H1 (cell line): ENCODE measurements at regions not wholly inside any gene's neighbourhood (a gene's known extent, or its start where the extent isn't known, plus 50 kb on each side); places are given as distances from the start of the nearest gene placed in this dataset.

ENCODE experiments used
- CEBPB ChIP-seq: IDR thresholded peaks from 2 replicates; pipeline ENCODE4 v1.6.1; 2012; ENCODE audit warnings: low read depth, low read length
- CTCF ChIP-seq, 3 experiments: IDR thresholded peaks; 1 replicate in 2 of 3; 2 replicates in 1 of 3; pipeline versions ENCODE4 v1.5.1 to v1.6.1; 2011; ENCODE audit warnings: low read length in 3 of 3, mild to moderate bottlenecking in 3 of 3, inconsistent platforms in 2 of 3, low read depth in 1 of 3, moderate library complexity in 1 of 3; ENCODE audit not compliant: insufficient read depth in 1 of 3; ENCODE audit errors: control extremely low read depth in 1 of 3
- EZH2 ChIP-seq: fragments of 200-600 bp; sonication (generic); IDR thresholded peaks from 2 replicates; pipeline ENCODE4 v1.7.1; 2012; ENCODE audit warnings: low read depth, mild to moderate bottlenecking, moderate library complexity, low read length, inconsistent platforms; ENCODE audit not compliant: severe bottlenecking
- JUN ChIP-seq: IDR thresholded peaks from 2 replicates; pipeline ENCODE4 v1.6.1; 2011; ENCODE audit warnings: low read depth, mild to moderate bottlenecking, improper control_type of control experiment, low read length
- POLR2A ChIP-seq, 2 experiments: IDR thresholded peaks; 1 replicate in 1 of 2; 2 replicates in 1 of 2; pipeline ENCODE4 v1.6.1; 2011; ENCODE audit warnings: low read depth in 2 of 2, low read length in 2 of 2, mild to moderate bottlenecking in 2 of 2; ENCODE audit errors: control extremely low read depth in 1 of 2
- RAD21 ChIP-seq, 2 experiments: IDR thresholded peaks in 1 of 2; conservative IDR thresholded peaks in 1 of 2; 2 replicates each; pipeline ENCODE4 v1.6.1; 2011; ENCODE audit warnings: low read depth in 2 of 2, low read length in 2 of 2, improper control_type of control experiment in 1 of 2, inconsistent platforms in 1 of 2, mild to moderate bottlenecking in 1 of 2, moderate library complexity in 1 of 2

DNA sequence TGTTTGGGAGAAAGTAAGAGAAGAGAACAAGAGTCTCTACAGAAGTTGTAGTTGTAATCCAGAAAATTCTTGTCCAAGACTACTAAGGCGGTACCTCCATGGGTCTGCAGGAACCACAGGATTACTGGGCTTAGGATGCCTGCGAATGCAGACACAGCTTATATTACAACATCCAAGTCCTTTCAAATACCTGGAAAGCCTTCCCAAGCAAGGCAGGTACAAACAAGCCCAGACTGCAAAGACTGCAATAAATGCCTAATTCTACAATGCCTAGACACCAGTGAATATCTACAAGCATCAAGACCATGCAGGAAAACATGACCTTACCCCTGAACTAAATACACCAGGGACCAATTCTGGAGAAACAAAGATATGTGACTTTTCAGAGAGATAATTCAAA is 178.2 kb downstream of the ARL4A start:
- no peak for TF ChIP-seq EZH2
- TF ChIP-seq CEBPB = no peak
- no peak for TF ChIP-seq CTCF (IDR thresholded peaks at IDR 0.05; ENCODE audit: control extremely low read depth in 1 of 3, insufficient read depth in 1 of 3, low read depth in 1 of 3, low read length in 3 of 3)
- TF ChIP-seq RAD21 (IDR thresholded peaks at IDR 0.05 in 1 of 2, conservative IDR thresholded peaks at IDR 0.05 in 1 of 2; ENCODE audit: low read depth in 2 of 2, low read length in 2 of 2) = no peak
- no peak for TF ChIP-seq POLR2A (IDR thresholded peaks at IDR 0.05; ENCODE audit: control extremely low read depth in 1 of 2, low read depth in 2 of 2, low read length in 2 of 2)
- no peak for TF ChIP-seq JUN
